ENCODE measurements at regions not wholly inside any gene's neighbourhood (a gene's known extent, or its start where the extent isn't known, plus 50 kb on each side); places are given as distances from the start of the nearest gene placed in this dataset.

DNA sequence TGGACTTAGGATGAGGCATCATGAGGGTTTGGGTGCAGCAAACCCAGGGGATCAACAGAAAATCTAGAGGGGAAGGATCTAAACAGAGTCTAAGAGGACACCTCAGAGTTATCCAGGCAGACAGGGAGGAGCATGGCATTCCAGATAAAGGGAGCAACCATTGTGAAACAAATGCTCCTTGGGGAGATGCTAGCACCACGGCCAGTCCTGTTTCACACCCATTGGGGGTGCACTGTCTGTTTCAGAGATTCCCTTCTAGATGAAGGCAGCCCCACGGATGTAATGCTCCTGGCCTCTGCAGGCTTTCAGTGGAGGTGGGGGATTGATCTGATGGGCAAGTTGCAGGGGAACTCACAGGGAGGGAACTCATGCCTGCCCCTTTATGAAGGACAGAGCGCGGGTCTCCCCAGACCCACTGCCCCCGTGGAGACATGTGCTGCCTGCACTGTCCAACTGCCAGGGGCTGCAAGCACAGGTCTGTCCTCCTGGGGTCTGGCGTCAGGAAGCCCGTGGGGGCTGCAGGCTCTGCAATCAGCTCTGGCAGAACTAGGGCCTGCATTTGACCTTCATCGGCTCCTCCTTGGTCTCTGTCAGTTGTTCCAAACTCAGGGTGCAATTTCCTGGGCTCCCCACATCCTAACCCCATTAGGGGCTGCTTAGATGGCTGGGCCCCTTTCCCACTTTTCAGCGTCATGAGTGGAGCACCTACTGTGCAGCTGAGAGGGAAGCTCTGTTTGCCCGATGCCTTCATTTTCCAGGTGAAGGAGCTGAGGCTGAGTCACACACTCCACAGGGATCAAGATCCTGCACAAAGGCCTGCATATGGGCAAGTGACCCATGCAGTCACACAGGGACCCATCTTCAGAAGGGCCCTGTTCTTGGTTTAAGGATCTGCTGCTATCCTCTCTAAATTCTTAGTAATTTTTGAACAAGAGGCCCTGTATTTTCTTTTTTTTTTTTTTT is 163.4 kb downstream of the ARL4C start:
- whole genome bisulfite sequencing, 2 donors: 56 to 90% methylated on average over 1 to 4 of the region's 10 CpGs
- TF ChIP-seq, protein P1, sequence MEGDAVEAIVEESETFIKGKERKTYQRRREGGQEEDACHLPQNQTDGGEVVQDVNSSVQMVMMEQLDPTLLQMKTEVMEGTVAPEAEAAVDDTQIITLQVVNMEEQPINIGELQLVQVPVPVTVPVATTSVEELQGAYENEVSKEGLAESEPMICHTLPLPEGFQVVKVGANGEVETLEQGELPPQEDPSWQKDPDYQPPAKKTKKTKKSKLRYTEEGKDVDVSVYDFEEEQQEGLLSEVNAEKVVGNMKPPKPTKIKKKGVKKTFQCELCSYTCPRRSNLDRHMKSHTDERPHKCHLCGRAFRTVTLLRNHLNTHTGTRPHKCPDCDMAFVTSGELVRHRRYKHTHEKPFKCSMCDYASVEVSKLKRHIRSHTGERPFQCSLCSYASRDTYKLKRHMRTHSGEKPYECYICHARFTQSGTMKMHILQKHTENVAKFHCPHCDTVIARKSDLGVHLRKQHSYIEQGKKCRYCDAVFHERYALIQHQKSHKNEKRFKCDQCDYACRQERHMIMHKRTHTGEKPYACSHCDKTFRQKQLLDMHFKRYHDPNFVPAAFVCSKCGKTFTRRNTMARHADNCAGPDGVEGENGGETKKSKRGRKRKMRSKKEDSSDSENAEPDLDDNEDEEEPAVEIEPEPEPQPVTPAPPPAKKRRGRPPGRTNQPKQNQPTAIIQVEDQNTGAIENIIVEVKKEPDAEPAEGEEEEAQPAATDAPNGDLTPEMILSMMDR (IDR thresholded peaks at IDR 0.05): no peak
- TF ChIP-seq POLR2A (IDR thresholded peaks at IDR 0.05): no peak
- intact Hi-C loops (cut with DNase I): no loop called here

DNA sequence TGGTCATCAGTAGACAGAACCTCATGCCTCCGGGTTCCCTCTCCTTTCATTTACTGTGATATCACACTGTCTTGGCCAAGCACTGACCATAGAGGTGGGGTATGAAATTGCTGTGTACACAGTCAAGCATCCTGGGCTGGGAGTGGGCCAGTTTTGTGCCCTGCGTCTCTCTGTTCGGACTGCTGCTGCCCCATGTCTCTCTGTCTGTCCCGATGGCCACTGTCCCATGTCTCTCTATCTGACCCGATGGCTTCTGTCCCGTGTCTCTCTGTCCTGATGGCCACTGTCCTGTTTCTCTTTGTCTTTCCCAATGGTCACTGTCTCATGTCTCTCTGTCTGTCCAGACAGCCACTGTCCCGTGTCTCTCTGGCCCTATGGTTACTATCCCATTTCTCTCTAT is 164.9 kb downstream of the ARL4C start:
- no peak overlapping the region for H3K27ac ChIP-seq
- H3K4me3 ChIP-seq: no peak overlapping the region
- no peak for TF ChIP-seq POLR2A (IDR thresholded peaks at IDR 0.05)
- TF ChIP-seq, protein P1 (IDR thresholded peaks at IDR 0.05): no peak
- no peaks in the 10 kb centered on the region for H3K36me3 ChIP-seq
- peaks cover 0 to 37% (median 14%) of the 10 kb centered on the region in 3 donors for H3K4me1 ChIP-seq
- DNase-seq: no peak
- no peaks in the 10 kb centered on the region for H3K27me3 ChIP-seq
- no peaks in the 10 kb centered on the region for H3K9me3 ChIP-seq
- intact Hi-C loops (cut with DNase I): no loop called here
- 83 to 96% methylated on average over 7 of the region's 7 CpGs for WGBS, 2 donors

More for the DNA sequence above, 163.4 kb downstream of the ARL4C start:
- H3K27ac ChIP-seq: peak overlapping the region in 1 of 4 donors; percentile 46
- H3K36me3 ChIP-seq: no peaks in the 10 kb centered on the region
- no peak overlapping the region for H3K4me3 ChIP-seq
- H3K27me3 ChIP-seq: no peaks in the 10 kb centered on the region
- no peaks in the 10 kb centered on the region for H3K9me3 ChIP-seq
- no peak for DNase-seq
- peaks cover 0 to 37% (median 14%) of the 10 kb centered on the region in 3 donors for H3K4me1 ChIP-seq

DNA sequence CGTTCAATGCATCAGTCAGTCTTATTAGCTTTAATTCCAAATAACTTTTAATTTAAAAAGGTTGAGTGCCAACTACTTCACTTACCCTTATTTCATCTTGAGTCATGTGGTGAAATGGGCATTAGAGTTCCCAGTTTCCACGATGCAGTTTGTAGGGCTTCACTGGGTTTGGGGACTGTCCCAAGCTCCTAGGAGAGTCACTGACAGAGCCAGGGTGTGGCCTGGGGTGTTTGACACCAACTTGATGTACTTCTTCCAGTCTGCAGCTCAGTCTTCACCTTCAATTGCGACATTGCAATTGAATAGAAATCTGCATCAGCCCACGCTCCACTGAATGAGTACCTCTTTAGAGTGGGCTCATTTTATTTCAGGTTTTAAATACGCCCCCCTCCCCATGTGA is 165.3 kb downstream of the ARL4C start:
- no peaks in the 10 kb centered on the region for H3K36me3 ChIP-seq
- no peaks in the 10 kb centered on the region for H3K27me3 ChIP-seq
- no peak overlapping the region for H3K27ac ChIP-seq
- H3K4me3 ChIP-seq: no peak overlapping the region
- peaks cover 0 to 37% (median 14%) of the 10 kb centered on the region in 3 donors for H3K4me1 ChIP-seq
- WGBS, 2 donors: 76% methylated on average over 5 of the region's 5 CpGs
- intact Hi-C loops (cut with DNase I): no loop called here
- TF ChIP-seq, protein P1 (IDR thresholded peaks at IDR 0.05): no peak
- TF ChIP-seq POLR2A (IDR thresholded peaks at IDR 0.05): no peak
- no peak for DNase-seq
- no peaks in the 10 kb centered on the region for H3K9me3 ChIP-seq

DNA sequence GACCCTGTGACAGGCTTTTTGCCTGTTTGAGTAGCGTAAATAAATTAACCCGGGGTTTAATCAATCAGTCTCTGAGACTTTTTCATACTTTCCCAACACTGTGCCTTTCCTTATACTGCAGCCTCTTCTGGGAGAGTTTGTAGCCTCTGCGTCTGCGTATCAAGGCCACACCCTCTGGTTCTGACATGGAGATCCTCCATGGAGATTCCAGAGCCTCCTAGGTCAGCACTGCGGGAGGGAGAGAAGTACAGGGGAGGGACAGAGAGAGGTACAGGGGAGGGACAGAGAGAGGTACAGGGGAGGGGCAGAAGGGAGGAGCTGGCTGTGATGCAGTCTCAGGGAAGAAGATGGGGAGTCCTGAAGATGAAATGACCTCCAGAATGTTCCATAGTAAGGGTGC is 166.0 kb downstream of the ARL4C start:
- Histone ChIP-seq H3K36me3 (no peaks in the 10 kb centered on the region), H3K27ac (no peak overlapping the region), H3K27me3 (no peaks in the 10 kb centered on the region), H3K9me3 (no peaks in the 10 kb centered on the region), H3K4me3 (no peak overlapping the region), H3K4me1 (peaks cover 0 to 30% (median 10%) of the 10 kb centered on the region in 3 donors)
- intact Hi-C loops (cut with DNase I): no loop called here
- 83 to 93% methylated on average over 4 to 5 of the region's 5 CpGs for WGBS, 2 donors
- TF ChIP-seq POLR2A (IDR thresholded peaks at IDR 0.05): no peak
- TF ChIP-seq, protein P1 (IDR thresholded peaks at IDR 0.05): no peak
- DNase-seq: no peak

DNA sequence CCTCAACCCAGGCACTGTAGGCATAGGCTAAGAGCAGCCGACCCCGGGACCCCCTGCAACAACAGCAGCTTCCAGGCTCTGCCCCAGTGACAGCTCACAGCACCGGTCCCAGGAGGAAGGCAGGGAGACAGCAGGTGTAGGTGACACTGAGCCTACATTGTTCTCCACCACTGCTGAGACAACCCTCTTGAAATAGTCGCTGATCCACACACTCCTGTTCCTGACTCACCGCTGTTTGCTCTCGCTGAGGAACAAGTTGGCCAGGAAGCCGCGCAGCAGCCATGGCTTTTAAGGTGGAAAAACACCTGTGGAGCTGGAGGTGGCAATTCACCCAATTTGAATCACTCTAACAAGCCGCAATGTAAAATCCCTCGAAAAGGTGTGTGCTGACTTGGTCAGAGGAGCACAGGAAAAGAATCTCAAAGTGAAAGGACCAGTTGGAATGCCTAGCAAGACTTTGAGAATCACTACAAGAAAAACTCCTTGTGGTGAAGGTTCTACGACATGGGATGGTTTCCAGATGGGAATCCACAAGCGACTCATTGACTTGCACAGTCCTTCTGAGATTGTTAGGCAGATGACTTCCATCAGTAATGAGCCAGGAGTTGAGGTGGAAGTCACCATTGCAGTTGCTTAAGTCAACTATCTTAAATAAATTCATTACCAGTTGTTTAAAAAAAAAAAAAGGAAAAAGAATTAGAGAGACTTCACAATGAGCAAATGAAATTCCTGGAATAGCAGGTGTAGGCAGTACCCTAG is 167.5 kb downstream of the ARL4C start:
- H3K4me1 ChIP-seq: peaks cover 0 to 15% (median 4%) of the 10 kb centered on the region in 3 donors
- no peaks in the 10 kb centered on the region for H3K27me3 ChIP-seq
- H3K27ac ChIP-seq: peak overlapping the region in 3 of 4 donors; percentile 22 to 65 (median 39)
- intact Hi-C loops (cut with DNase I): no loop called here
- 78 to 86% methylated on average over 4 to 7 of the region's 12 CpGs for WGBS, 2 donors
- no peaks in the 10 kb centered on the region for H3K36me3 ChIP-seq
- no peak overlapping the region for H3K4me3 ChIP-seq
- TF ChIP-seq, protein P1 (IDR thresholded peaks at IDR 0.05): no peak
- no peak for TF ChIP-seq POLR2A (IDR thresholded peaks at IDR 0.05)
- DNase-seq: no peak
- H3K9me3 ChIP-seq: no peaks in the 10 kb centered on the region
